Stimulated activated CD4-positive, alpha-beta T cell treated with anti-CD3 and anti-CD28 coated beads, Interleukin-1b, Interleukin-23, amount 100 ng/mL, for 24 hours (primary cell): ENCODE measurements at regions not wholly inside any gene's neighbourhood (a gene's known extent, or its start where the extent isn't known, plus 50 kb on each side); places are given as distances from the start of the nearest gene placed in this dataset.
"Not testable (repeated sequence)": the region's sequence is repeated elsewhere in the genome, so short reads cannot be mapped to it uniquely, and the experiment has no call there.

Experiments
- DNase-seq, 4 experiments: peaks; one replicate each; pipeline ENCODE4 v3.0.0-alpha.2; 2020; ENCODE audit warnings: low read depth in 4 of 4, low spot score in 1 of 4

DNA sequence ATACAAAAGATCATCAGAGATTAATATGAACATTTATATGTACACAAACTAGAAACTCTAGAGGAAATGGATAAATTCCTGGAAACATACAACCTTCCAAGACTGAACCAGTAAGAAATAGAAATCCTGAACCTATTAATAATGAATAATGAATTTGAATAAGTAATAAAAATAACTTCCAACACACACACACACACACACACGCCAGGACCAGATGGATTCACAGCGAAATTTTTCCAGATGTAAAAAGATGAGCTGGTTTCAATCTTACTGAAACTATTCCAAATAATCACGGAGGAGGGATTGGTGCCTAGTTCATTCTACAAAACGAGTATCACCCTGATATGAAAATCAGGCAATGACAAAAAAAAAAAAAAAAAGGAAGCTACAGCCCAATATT lies 1095.0 kb downstream of the FAT4 start:
- DNase-seq: no peak

DNA sequence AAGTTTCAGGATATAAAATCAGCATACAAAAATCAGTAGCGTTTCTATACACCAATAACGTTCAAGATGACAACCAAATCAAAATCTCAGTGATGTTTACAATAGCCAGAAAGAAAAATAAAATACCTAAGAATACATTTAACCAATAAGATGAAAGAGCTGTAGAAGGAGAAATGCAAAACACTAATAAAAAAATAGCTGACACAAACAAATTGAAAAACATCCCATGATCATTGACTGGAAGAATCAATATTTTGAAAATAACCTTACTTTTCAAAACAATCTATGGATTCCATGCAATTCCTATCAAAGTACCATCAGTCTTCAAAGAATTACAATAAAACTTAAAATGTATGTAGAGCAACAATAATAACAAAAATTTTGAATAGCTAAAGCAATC lies 1096.3 kb downstream of the FAT4 start:
- DNase-seq: no peak

DNA sequence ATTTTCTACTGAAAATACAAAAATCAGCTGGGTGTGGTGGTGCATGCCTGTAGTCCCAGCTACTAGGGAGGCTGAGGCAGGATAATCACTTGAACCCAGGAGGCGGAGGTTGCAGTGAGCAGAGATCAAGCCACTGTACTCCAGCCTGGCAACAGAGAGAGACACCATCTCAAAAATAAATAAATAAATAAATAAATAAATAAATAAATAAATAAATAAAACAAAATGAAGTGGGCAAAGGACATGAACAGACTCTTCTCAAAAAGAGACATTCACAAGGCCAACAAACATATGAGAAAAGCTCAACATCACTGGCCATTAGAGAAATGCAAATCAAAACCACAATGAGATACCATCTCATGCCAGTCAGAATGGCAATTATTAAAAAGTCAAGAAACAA lies 1097.6 kb downstream of the FAT4 start:
- not testable (repeated sequence) for DNase-seq

DNA sequence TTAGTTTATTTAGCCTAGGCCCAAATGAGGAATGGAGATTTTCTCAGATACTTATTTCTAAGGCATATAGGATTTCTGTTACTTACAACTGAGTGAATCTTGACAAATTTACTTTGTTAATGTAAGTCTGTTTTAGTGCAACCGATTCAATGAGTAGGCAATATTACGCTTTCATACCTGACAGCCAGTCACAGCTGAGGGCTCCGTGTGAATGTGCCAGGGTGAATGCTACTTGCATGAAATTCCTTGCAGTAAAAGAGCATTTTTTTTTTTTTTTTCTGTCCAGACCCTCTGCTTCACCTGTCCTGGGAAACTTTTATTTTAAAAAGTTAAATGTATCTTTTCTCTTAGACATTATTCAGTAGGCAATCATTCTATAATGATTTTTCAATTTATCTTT lies 1100.0 kb downstream of the FAT4 start:
- DNase-seq: no peak

DNA sequence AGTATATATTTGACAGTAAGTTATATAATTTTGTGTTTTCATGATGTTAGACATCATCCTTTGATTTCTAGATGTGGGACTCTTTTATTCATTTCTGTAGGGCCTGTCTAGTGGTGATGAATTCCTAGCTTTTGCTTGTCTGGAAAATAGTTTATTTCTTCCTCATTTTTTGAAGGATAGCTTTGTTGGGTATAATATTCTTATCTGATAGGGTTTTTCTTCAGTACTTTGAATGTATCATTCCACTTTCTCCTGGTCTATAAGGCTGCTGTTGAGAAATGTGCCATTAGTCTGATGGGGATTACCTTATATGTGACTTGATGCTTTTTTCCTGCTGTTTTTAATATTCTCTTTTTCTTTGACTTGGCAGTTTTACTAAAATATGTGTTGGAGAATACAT lies 1104.5 kb downstream of the FAT4 start:
- no peak for DNase-seq

DNA sequence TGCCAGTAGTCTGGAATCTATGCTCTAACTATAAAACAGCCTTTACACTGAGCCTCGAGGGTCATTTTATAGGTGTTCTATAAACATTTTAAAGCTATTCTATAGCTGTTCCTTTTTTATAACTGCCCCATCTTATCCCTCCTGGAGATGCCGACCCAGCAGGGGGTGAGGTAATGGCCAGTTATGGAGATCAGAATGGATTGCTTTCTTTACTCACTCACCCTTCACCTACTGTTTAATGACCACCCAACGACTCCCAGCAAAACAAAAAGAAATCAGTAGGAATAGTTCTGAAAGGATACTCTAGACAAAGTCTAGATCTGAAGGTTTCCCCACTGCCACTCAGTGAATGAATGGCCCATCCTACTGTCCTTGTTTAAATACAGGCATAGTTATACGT lies 1113.1 kb downstream of the FAT4 start:
- DNase-seq: no peak

DNA sequence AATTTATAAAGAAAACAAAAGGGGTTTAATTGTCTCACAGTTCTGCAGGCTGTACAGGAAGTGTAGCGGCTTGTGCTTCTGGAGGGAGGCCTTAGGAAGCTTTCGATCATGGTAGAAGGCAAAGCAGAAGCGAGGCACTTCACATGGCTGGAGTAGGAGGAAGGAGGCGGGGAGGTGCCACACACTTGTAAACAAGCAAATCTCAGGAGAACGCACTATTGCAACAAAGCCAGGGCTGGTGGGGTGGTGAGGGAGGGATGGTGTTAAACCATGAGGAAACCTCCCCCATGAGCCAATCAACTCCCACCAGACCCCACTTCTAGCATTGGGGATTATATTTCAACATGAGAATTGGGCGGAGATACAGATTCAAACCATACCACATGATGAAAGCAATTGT lies 1116.3 kb downstream of the FAT4 start:
- DNase-seq: no peak

DNA sequence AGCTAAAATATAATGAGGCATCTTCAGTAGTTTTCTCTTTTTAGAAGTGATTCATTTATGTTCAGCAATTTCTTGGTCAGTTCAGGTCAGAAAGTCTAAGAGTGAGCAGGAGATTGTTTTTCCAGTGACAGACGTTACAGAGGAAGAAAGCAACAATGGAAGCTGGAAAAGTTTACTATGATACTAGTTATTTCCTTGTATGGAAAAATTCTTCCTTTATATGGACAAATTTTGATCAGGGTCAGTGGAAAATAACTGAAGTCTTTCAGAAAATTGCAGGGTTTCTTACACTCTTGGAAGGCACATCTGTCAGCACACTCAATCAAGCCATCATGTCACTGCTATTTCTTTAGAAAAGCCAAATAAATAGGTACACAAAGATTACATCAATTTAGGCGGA lies 1120.7 kb downstream of the FAT4 start:
- DNase-seq: no peak

DNA sequence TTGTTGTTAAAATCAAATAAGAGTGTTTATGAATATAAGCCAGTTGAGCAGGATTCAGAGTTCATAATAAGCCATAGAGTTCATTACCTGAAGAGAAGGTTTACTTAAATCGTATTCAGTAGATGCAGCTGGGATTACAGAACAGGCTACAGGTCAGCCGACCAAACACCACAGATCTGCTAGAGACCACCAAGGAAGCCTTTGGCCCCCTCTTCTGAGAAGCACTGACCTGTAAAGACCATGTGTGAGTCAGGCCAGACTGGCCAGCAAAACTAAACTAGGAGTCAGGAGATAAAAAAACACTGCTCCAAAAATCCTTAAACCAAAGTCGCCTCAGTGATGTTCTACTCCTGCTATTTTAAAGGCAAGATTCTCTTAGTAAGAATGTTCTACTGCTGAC lies 1125.5 kb downstream of the FAT4 start:
- DNase-seq: no peak

DNA sequence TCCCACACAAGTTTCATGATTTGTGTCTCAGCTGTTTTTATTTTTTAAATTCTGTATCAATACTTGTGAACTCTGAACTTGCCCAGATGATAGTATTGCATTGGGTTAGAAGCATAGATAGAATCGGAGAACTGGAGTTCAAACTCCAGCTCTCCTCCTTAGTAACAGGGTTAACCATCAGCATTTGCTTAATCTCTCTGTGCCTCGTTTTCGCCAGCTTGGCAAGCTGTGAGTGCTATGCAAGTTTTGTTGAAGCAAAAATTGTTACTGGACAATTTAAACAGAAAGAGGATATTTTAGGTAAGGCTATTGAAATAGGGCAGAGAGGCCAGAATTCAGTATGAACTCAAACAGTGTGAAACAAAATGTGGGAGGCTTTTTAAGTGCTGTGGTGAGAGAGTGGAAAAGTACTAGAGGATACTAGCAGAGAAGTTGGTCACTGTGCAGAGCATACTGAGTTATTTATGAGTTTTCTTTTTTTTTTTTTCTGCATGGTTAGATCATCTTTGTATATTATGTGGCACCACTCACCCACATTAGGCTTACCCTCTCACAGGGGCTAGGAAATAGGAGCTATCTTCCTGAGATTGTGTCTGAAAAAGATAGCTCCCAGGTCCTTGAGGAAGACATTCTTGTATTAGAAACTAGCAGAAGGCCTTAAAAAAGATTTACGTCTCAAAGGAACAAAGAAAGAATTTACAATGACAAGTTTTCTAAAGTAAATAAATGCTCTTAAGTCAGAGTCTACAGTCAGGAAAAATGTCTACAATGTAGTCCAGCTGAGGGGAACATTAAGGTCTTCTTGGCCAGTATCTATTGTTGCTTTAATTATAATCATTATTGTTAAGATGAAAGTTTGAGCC lies 1126.6 kb downstream of the FAT4 start:
- DNase-seq: no peak

DNA sequence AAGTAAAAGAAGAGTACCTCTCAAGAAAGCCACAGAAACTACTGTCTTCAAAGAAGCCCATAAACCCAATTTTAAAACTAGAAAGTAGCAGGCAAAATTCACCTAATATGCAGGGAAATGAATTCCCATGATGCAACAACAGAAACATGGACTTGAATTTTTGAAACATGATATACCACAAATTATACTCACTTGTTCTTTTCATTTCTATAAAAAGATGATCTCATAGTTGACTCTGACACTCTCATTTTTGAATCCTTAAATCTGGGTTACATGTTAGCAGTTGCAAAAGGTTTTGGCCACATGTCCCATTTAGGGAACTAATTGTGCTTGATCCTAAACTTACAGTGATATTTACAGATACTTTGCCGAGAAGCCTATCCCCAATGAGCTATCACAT lies 1130.8 kb downstream of the FAT4 start:
- DNase-seq: no peak

DNA sequence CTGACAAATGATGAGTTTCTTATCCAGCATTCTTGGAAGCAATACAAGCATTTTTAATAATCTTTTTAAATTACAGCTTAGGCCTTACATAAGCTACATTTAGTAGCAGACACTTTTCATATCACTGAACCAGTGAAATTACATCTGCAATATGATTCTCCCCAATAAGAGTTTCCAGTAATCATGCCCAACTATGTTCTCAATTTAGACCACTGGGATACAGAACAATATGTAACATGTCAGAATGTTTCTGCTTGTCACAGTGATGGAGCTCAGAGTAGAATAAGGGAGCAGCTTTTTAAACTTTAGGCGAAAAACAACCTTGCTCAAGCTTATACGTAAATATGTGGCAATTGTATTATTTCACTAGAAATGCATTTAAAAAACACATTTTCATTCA lies 1132.2 kb downstream of the FAT4 start:
- no peak for DNase-seq

DNA sequence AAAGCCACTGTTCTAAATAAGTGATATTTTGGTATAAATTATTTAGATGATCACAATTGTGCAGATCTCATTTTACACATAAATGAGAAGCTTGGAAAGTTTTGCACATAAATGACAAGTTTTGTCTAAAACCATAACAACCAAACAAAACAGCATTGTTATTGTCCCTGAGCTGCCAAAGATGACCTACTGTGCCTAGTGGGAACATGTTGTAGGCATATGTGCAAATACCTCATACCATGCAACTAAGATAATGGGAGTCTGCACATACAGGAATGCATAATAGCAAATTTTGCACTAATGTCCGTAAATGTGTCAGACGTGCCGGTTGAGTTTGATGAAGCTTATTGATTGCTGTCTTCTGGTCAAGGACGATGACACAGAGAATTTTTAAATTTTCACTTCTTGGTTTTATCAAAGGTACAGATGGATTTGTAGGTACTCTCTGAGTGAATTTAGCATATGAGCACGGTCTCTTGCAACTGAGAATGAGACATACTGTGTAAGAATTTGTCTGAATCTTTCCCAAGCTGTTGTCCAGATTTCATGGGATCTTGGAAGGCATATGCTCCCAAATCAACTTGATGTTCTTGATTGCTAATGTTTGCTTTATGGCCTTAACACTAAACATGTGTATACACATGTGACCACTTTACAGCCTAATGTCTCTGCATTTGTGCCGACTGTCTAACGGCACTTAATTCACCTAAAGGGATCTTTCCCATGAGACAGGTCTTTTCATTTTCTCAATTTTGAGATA lies 1133.5 kb downstream of the FAT4 start:
- no peak for DNase-seq

DNA sequence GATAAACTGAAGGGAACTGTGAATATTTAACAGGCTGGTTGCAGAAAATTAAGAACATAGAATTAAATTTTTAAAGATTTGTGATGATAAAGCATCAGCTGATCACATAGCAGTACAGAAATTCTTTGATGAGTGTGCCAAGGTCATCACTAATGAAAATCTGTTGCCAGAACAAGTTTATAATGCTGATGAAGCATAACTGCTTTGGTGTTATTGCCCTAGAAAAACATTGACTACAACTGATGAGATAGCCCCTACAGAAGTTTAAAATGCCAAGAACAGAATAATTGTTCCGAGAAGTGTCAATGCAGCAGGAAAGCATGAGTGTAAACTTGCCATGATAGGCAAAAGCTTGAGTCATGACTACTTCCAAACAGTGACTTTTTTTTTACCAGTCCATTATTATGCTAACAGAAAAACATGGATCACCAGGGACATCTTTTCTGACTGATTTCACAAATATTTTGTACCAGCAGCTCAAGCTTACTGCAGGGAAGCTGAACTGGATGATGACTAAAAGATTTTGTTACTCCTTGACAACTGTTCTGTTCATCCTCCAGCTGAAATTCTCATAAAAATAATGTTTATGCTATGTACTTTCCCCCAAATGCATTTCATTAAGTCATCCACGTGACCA lies 1136.6 kb downstream of the FAT4 start:
- no peak for DNase-seq

DNA sequence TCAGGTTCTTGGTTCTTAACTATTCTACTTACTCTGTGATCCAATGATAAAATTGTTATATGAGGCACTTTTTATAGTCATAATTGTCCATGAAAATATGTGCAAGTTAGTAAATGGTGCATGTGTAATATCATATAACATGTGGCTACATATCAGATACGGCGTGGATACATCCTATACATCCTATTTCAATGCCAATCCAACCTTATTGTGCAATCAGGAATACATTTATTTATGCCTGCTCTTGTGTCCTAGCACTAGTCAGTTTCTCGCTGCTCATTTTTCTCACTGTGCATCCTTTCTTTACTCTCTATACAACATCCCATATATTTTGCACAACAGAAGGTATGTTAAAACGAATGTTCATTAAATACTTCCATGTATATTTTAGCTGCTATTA lies 1141.1 kb downstream of the FAT4 start:
- no peak for DNase-seq

DNA sequence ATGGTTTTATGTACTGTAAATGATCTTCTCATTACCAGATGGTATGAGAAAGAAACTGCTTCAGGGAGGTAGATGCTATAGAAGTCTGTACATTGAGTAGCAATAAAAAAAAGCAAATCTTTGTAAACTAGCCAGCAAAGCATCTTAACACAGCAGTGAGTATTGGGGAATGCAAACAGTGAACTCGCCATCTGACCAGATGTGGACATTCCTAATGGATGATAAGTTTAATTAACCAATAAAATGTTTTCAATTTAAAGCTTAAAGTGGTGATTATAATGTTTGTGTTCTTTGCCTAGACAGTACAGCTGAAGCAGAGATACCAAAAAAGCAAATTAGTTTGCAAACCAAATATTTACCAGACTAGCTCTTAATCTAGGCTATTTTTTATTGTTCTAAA lies 1144.2 kb downstream of the FAT4 start:
- DNase-seq: no peak

DNA sequence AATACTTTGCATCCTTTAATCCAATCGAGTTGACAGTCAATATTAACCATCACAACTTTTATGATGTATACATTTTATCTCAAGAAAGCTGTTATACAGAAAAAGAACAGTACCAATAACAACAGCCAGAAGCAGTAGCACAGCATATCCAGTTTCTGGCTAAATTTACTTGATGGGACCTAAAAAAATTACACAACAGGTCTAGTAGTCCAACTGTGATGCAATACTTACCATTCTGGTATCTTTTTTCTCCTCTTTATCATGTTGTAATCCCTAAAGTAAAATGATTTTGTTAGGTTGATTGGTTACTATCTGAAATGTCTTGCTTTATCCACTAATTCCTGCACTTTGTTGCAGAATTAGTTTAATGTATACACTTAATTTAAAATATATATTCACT lies 1150.6 kb downstream of the FAT4 start:
- no peak for DNase-seq

DNA sequence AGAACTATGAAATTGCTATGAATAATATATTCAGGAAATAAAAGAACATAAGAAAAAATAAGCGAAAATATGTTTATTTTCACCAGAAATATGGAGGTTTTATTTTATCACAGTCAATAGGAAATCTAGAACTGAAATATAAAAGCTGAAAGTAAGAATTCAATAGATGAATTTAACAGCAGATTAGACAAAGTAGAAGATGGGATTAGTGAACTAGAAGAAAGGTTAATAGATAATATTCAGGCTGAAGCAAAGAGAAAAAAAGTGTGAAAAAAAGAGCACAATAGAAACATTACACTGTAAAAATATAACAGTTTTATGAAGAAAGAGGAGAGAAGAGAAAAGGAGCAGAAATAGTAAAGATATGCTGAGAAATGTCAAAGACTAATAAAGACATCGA lies 1152.1 kb downstream of the FAT4 start:
- DNase-seq: no peak

DNA sequence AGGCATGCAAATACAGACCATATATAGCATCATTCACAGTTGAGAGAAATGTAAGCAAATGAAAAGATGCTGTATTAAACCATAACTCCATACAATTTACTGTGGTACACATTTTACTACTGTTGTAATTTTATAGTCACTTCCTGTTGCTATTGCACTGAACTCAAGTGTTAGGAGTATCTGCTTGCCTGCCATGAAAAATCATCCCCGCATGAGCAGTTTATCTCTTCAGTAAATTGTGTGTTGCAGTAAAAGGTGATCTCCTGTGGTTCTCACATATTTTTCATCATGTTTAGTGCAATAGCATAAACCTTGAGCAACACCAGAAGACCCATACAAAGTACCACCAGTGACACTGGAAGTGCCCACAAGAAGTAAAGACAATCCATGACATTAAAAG lies 1153.4 kb downstream of the FAT4 start:
- DNase-seq: no peak

DNA sequence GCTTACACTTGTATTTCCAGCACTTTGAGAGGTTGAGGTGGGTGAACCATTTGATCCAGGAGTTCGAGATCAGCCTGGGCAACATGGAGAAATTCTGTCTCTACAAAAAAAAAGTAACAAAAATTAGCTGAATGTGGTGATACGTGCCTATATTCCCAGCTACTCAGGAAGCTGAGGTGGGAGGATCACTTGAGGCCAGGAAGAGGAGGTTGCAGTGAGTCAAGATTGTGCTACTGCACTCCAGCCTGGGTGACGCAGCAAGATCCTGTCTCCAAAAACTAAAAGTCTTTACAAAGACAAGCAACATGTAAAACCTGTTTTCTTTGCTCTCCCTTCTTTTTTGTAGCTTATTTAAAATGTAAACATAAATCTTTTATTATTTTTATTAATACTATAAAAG lies 1156.1 kb downstream of the FAT4 start:
- DNase-seq: no peak

DNA sequence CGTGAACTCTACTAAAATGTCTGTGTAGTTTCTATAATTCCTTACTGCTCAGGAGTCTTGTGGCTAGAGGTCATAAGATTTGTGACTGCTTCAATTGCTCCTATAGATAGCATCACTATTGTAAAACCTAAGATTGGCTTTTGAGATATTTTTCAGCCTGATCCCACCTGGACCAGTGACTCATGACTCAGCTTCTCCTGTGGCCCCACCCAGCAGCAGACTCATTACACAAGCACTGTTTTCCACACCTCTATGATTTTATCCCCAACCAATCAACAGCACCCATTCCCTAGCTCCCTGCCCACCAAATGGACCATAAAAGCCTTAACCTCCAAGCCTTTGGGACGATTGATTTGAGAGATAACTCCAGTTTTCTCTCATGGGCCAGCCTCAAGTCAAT lies 1157.0 kb upstream of the INTU start:
- DNase-seq: no peak

DNA sequence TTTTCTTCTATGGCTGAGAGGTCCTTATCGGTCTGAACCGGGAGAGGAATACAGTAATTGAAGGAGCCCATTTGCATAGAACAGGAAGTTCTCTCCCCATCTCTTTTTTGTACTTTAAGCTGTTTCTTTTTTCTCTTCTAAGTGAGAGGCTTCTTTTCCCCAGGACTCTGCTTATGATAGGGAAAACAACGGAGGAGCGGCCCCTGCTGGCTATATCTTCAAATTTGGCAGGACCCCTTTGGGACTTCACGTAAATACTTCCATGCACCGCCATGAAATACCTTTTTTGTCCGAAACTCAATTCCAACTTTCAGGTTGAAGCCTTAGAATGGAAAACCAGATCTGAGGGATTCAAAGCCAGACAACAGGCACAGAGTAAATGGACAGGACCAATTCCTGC lies 1153.0 kb upstream of the INTU start:
- DNase-seq: no peak
